Heart right ventricle (tissue), 16 donors: ENCODE measurements at regions not wholly inside any gene's neighbourhood (a gene's known extent, or its start where the extent isn't known, plus 50 kb on each side); places are given as distances from the start of the nearest gene placed in this dataset.
"Not testable (repeated sequence)": the region's sequence is repeated elsewhere in the genome, so short reads cannot be mapped to it uniquely, and the experiment has no call there.

ENCODE experiments used
- ATAC-seq, 8 donors: fragments of 200-7000 bp; cut with Tn5 transposase; one replicate each; pipeline ENCODE4 v1.9.1; 2020; ENCODE audit warnings: mild to moderate bottlenecking in 8 of 8, moderate library complexity in 8 of 8, moderate number of reproducible peaks in 1 of 8
- DNase-seq, 2 donors: peaks; one replicate each; pipeline ENCODE4 v3.0.0-alpha.2; 2020
- H3K27ac ChIP-seq, 10 donors: fragments of 200-600 bp; sonication (generic) in 2 of 10; one replicate each; pipeline versions ENCODE4 v1.5.0 to v1.8.0; 2020 to 2022; ENCODE audit warnings: mild to moderate bottlenecking in 3 of 10
- H3K27me3 ChIP-seq, 7 donors: fragments of 200-600 bp; one replicate each; pipeline ENCODE4 v1.8.0; 2021 to 2022; ENCODE audit warnings: mild to moderate bottlenecking in 2 of 7
- H3K36me3 ChIP-seq, 9 donors: fragments of 200-600 bp; sonication (generic) in 1 of 9; one replicate each; pipeline versions ENCODE4 v1.5.0 to v1.8.0; 2020 to 2022; ENCODE audit warnings: mild to moderate bottlenecking in 2 of 9
- H3K4me1 ChIP-seq, 9 donors: fragments of 200-600 bp; sonication (generic) in 1 of 9; one replicate each; pipeline versions ENCODE4 v1.5.0 to v1.8.0; 2020 to 2022; ENCODE audit warnings: mild to moderate bottlenecking in 4 of 9
- H3K4me3 ChIP-seq, 10 donors: fragments of 200-600 bp; sonication (generic) in 2 of 10; one replicate each; pipeline versions ENCODE4 v1.5.0 to v1.8.0; 2020 to 2022; ENCODE audit warnings: mild to moderate bottlenecking in 7 of 10, moderate library complexity in 2 of 10
- H3K9me3 ChIP-seq, 11 donors: fragments of 200-600 bp in 10 of 11; sonication (generic) in 2 of 11; one replicate each; pipeline versions ENCODE4 v1.5.0 to v1.8.0; 2013 to 2022; ENCODE audit warnings: mild to moderate bottlenecking in 2 of 11, control low read depth in 1 of 11, moderate library complexity in 1 of 11
- CTCF ChIP-seq, 9 donors: fragments of 200-600 bp; sonication (generic) in 2 of 9; IDR thresholded peaks; one replicate each; pipeline versions ENCODE4 v1.5.0 to v1.8.0; 2021 to 2022; ENCODE audit warnings: antibody characterized with exemption in 9 of 9, mild to moderate bottlenecking in 5 of 9, moderate library complexity in 1 of 9
- WGBS, 2 donors: extraction: QIAGEN DNeasy Blood & Tissue Kit; methylation state at CpG; one replicate each; pipeline ENCODE4 v1.1.7; 2013; ENCODE audit warnings: inconsistent platforms in 1 of 2; 5-methylcytosine and 5-hydroxymethylcytosine counted together
- intact Hi-C, 10 donors: fragments of 100-400 bp; cut with DNase I; formaldehyde crosslinking; loops; one replicate each; pipeline versions ENCODE4 v1.11.1 to v1.14.2; 2022
- donor health status: Arrhythmogenic right ventricular cardiomyopathy.
- donor health status: ischemic (EF 13 %, LVEDD 7.1; RV severe dilation, severe dysfunction).
- donor health status: healthy with polysubstance abuse.
- donor health status: DM: no; HTN: yes; CAD: no.
- donor health status: DM: no; HTN: no; CAD: no.
- donor health status: ischemic (EF 25% LVEDD 6.9; RV normal size, moderate dysfunction).
- donor health status: ischemic (EF 25% LVEDD 5.7; RV mildly dilated, moderate dysfunction).
- donor health status: healthy.
- donor health status: DM: yes; HTN: yes; CAD: no.
- donor health status: Ischemic cardiomyopathy.
- donor health status: ischemic (EF 35%, LVEDD 5.7; RV mildly dilated, moderate dysfunction).
- donor health status: nonischemic (EF 11% LVEDD 7.7; RV severe dilation, severe dysfunction).
- donor health status: DM: yes; HTN: yes; CAD: no.
- donor health status: PGD.
- donor health status: ischemic (EF 29% LVEDD 5.4; RV normal size, mild dysfunction).
- donor health status: nonischemic (EF 23%, LVEDD 6.1; RV moderate dilation, normal function).

GRCh38 chr1:99550198-99550597, 95.7 kb upstream of the PALMD start:
- ATAC-seq (no peak), DNase-seq (no peak)
- Histone ChIP-seq H3K36me3 (no peaks in the 10 kb centered on the region), H3K27me3 (no peaks in the 10 kb centered on the region), H3K27ac (no peak overlapping the region), H3K4me1 (peaks cover 0 to 21% (median 13%) of the 10 kb centered on the region in 9 donors), H3K4me3 (no peak overlapping the region), H3K9me3 (peaks cover 0 to 2% (median 0%) of the 10 kb centered on the region in 11 donors)
- intact Hi-C loops: no loop called here
- no peak for TF ChIP-seq CTCF (IDR thresholded peaks at IDR 0.05)
- WGBS, 2 donors: 95% methylated on average over 9 of the region's 9 CpGs

GRCh38 chr1:99551812-99552614, 93.9 kb upstream of the PALMD start:
- Histone ChIP-seq H3K27me3 (no peaks in the 10 kb centered on the region), H3K4me3 (no peak overlapping the region), H3K36me3 (no peaks in the 10 kb centered on the region), H3K27ac (no peak overlapping the region), H3K4me1 (peaks cover 0 to 21% (median 13%) of the 10 kb centered on the region in 9 donors), H3K9me3 (peaks cover 0 to 4% (median 0%) of the 10 kb centered on the region in 11 donors)
- 86 to 92% methylated on average over 2 of the region's 2 CpGs for WGBS, 2 donors
- TF ChIP-seq CTCF (IDR thresholded peaks at IDR 0.05): no peak
- intact Hi-C loops: no loop called here
- ATAC-seq (no peak), DNase-seq (no peak)

GRCh38 chr1:99553301-99553700, 92.6 kb upstream of the PALMD start:
- peaks cover 0 to 4% (median 0%) of the 10 kb centered on the region in 11 donors for H3K9me3 ChIP-seq
- peaks cover 0 to 17% (median 11%) of the 10 kb centered on the region in 9 donors for H3K4me1 ChIP-seq
- no peaks in the 10 kb centered on the region for H3K36me3 ChIP-seq
- H3K4me3 ChIP-seq: no peak overlapping the region
- no peaks in the 10 kb centered on the region for H3K27me3 ChIP-seq
- no peak for DNase-seq
- TF ChIP-seq CTCF (IDR thresholded peaks at IDR 0.05): no peak
- ATAC-seq: no peak
- intact Hi-C loops: no loop called here
- no peak overlapping the region for H3K27ac ChIP-seq
- WGBS, 2 donors: 86 to 87% methylated on average over 1 of the region's 1 CpG

GRCh38 chr1:99553819-99554218, 92.1 kb upstream of the PALMD start:
- ATAC-seq, H3K27me3 ChIP-seq, H3K9me3 ChIP-seq, intact Hi-C loops, DNase-seq, H3K36me3 ChIP-seq, H3K4me3 ChIP-seq, H3K27ac ChIP-seq: not testable (repeated sequence)
- peaks cover 0 to 12% (median 7%) of the 10 kb centered on the region in 9 donors for H3K4me1 ChIP-seq
- WGBS, 2 donors: 57 to 71% methylated on average over 3 of the region's 3 CpGs

- intact Hi-C loops: no loop called here
- peaks cover 0 to 4% (median 0%) of the 10 kb centered on the region in 11 donors for H3K9me3 ChIP-seq
- WGBS, 2 donors: 89 to 91% methylated on average over 2 of the region's 2 CpGs
- H3K27me3 ChIP-seq: no peaks in the 10 kb centered on the region
- ATAC-seq (no peak), DNase-seq (no peak)
- TF ChIP-seq CTCF (IDR thresholded peaks at IDR 0.05): no peak
- no peaks in the 10 kb centered on the region for H3K36me3 ChIP-seq
- no peak overlapping the region for H3K27ac ChIP-seq
- H3K4me3 ChIP-seq: no peak overlapping the region
- peaks cover 0 to 3% (median 0%) of the 10 kb centered on the region in 9 donors for H3K4me1 ChIP-seq
Measured at GRCh38 chr1:99554727-99555126, 91.2 kb upstream of the PALMD start.
